Tibial nerve (tissue), 4 donors: ENCODE measurements at regions not wholly inside any gene's neighbourhood (a gene's known extent, or its start where the extent isn't known, plus 50 kb on each side); places are given as distances from the start of the nearest gene placed in this dataset.

ENCODE experiments used
- DNase-seq, 2 donors: peaks; one replicate each; pipeline ENCODE4 v3.0.0-alpha.2; 2019; ENCODE audit warnings: low spot score in 2 of 2
- H3K27ac ChIP-seq, 4 donors: fragments of 200-600 bp; sonication (generic) in 3 of 4; one replicate each; pipeline ENCODE4 v1.5.1; 2017 to 2019; ENCODE audit warnings: mild to moderate bottlenecking in 1 of 4
- H3K27me3 ChIP-seq, 2 donors: fragments of 200-600 bp; sonication (generic) in 1 of 2; one replicate each; pipeline versions ENCODE4 v1.5.1 to v1.6.0; 2017 to 2019
- H3K36me3 ChIP-seq, 3 donors: fragments of 200-600 bp; sonication (generic); one replicate each; pipeline ENCODE4 v1.5.1; 2018 to 2019
- H3K4me1 ChIP-seq, 4 donors: fragments of 200-600 bp; sonication (generic) in 3 of 4; one replicate each; pipeline ENCODE4 v1.5.1; 2017 to 2019
- H3K4me3 ChIP-seq, 4 donors: fragments of 200-600 bp; sonication (generic) in 3 of 4; one replicate each; pipeline ENCODE4 v1.5.1; 2017 to 2019; ENCODE audit warnings: mild to moderate bottlenecking in 1 of 4, moderate library complexity in 1 of 4
- H3K9me3 ChIP-seq, 4 donors: fragments of 200-600 bp; sonication (generic) in 3 of 4; one replicate each; pipeline ENCODE4 v1.5.1; 2017 to 2019
- EP300 ChIP-seq, 2 donors: sonication (generic); formaldehyde crosslinking; IDR thresholded peaks; one replicate each; pipeline ENCODE4 v1.6.1; 2017; ENCODE audit warnings: antibody characterized with exemption in 2 of 2, mild to moderate bottlenecking in 1 of 2
- POLR2A ChIP-seq, 2 donors: fragments of 450-650 bp; IDR thresholded peaks; one replicate each; pipeline ENCODE4 v1.6.1; 2017; ENCODE audit warnings: antibody characterized with exemption in 2 of 2, mild to moderate bottlenecking in 2 of 2, moderate library complexity in 2 of 2
- WGBS, 2 donors: methylation state at CpG; one replicate each; pipeline ENCODE4 v1.1.5; 2018; 5-methylcytosine and 5-hydroxymethylcytosine counted together
- TF ChIP-seq, protein P1 (sequence below), 5 experiments: fragments of 200-600 bp in 3 of 5; fragments of 450-650 bp in 2 of 5; sonication (generic) in 3 of 5; IDR thresholded peaks; one replicate each; pipeline ENCODE4 v1.5.1; 2016 to 2019; ENCODE audit warnings: antibody characterized with exemption in 5 of 5, mild to moderate bottlenecking in 3 of 5, moderate library complexity in 2 of 5

DNA sequence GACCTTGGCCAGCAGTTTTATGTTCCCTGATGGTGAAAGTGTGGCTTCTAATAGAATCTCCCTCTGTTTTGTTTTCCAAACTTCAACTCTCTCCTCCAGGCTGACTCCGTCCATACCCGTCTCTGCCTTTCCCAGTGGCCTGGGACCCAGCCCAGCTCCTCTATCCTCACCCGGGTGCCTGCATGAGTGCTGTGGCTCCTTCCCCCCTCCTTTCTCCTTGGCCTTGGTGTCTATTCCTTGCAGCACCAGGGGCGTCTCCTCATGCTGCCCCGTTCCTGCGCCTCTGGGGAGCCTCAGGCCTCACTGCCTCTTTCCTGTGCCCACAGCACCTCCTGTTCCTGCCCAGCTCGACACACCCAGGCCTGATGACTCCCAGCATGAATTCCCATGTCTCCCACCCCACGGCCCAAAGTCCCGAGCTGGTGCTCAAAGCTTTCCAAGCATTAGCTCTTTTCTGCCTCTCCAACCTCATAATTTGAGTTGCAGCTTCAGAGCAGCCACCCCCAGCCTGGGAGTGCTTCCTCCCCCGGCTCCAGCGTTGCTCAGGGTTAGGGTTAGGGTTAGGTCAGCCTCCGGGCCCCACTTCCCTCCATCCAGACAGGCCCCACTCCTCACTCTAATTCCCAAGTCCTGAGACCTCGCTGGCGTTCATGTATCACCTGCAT is 56.3 kb upstream of the AFDN start:
- TF ChIP-seq EP300 (IDR thresholded peaks at IDR 0.05), result no peak
- TF ChIP-seq POLR2A (IDR thresholded peaks at IDR 0.05), result no peak
- TF ChIP-seq, protein P1, sequence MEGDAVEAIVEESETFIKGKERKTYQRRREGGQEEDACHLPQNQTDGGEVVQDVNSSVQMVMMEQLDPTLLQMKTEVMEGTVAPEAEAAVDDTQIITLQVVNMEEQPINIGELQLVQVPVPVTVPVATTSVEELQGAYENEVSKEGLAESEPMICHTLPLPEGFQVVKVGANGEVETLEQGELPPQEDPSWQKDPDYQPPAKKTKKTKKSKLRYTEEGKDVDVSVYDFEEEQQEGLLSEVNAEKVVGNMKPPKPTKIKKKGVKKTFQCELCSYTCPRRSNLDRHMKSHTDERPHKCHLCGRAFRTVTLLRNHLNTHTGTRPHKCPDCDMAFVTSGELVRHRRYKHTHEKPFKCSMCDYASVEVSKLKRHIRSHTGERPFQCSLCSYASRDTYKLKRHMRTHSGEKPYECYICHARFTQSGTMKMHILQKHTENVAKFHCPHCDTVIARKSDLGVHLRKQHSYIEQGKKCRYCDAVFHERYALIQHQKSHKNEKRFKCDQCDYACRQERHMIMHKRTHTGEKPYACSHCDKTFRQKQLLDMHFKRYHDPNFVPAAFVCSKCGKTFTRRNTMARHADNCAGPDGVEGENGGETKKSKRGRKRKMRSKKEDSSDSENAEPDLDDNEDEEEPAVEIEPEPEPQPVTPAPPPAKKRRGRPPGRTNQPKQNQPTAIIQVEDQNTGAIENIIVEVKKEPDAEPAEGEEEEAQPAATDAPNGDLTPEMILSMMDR (IDR thresholded peaks at IDR 0.05), result no peak
- Histone ChIP-seq H3K27ac (no peak overlapping the region), H3K36me3 (no peaks in the 10 kb centered on the region), H3K9me3 (no peaks in the 10 kb centered on the region), H3K27me3 (no peaks in the 10 kb centered on the region), H3K4me1 (no peaks in the 10 kb centered on the region), H3K4me3 (no peak overlapping the region)
- no peak for DNase-seq
- WGBS, 2 donors, result 79 to 81% methylated on average over 14 of the region's 14 CpGs

DNA sequence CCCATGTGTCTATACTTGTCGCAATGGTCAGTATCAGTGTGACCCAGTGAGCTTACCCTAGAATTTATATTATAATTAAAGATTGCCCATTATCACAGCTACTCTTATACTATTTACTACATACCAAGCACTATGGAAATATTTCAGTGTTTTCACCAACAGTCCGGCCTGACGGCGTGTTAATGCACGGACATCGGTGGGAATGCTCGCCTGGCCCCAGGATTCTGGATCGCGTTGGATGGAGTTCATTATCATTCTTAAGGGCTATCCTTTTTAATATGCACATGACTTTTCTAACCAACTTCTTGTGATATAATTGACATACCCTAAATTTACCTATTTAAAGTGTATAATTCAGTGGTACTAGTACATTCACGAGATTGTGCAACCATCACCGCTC is 51.8 kb upstream of the AFDN start:
- DNase-seq, result no peak
- Histone ChIP-seq H3K36me3 (no peaks in the 10 kb centered on the region), H3K27me3 (no peaks in the 10 kb centered on the region), H3K27ac (no peak overlapping the region), H3K4me3 (no peak overlapping the region), H3K4me1 (no peaks in the 10 kb centered on the region), H3K9me3 (no peaks in the 10 kb centered on the region)
- TF ChIP-seq, protein P1 (IDR thresholded peaks at IDR 0.05), result no peak
- no peak for TF ChIP-seq POLR2A (IDR thresholded peaks at IDR 0.05)
- no peak for TF ChIP-seq EP300 (IDR thresholded peaks at IDR 0.05)
- 97 to 99% methylated on average over 11 of the region's 11 CpGs for WGBS, 2 donors

DNA sequence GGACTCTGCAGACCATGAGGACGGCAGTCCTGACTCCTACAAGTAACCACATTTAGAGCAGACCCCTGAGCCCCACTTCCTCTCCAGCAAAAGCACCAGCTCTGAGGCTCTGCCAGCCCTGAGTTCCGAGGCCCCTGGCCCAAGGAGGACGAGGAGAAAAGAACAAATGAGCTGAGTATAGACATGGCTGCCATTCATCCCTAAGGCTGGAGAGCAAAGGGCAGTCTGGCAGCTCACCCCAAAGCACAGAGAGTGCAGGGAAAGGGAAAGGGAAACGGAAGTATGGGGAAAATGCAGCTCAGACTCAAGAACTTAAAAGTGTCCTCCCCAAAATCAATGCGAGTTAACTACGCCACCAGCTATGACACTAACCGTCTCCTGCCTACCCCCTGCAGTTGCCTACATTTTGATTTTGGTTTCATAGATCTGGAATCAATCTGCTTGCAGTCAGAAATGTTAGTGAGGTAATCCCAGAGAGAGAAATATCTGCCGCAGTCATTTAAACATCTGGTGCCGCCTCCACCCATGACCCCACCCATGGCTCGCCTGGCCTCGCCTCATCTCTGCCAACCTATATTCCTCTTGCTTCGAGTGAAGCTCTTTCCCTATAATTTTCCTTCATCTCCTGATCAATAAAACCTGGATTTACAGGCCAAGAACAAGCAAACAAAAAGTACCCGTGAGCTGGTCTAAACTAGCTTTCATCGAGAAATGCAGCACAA is 49.6 kb upstream of the AFDN start:
- Histone ChIP-seq H3K27ac (no peak overlapping the region), H3K36me3 (no peaks in the 10 kb centered on the region), H3K4me1 (no peaks in the 10 kb centered on the region), H3K4me3 (no peak overlapping the region), H3K27me3 (no peaks in the 10 kb centered on the region), H3K9me3 (no peaks in the 10 kb centered on the region)
- TF ChIP-seq, protein P1 (IDR thresholded peaks at IDR 0.05), result no peak
- TF ChIP-seq EP300 (IDR thresholded peaks at IDR 0.05) (no peak), POLR2A (IDR thresholded peaks at IDR 0.05) (no peak)
- 79 to 82% methylated on average over 13 to 14 of the region's 14 CpGs for WGBS, 2 donors
- DNase-seq, result no peak
